Femur (tissue), 1 donor: ENCODE measurements at regions not wholly inside any gene's neighbourhood (a gene's known extent, or its start where the extent isn't known, plus 50 kb on each side); places are given as distances from the start of the nearest gene placed in this dataset.

ENCODE experiments used
- DNase-seq: peaks from one replicate; pipeline ENCODE4 v3.0.0-alpha.2; 2017

GRCh38 chr5:167608390-167609272, 682.8 kb upstream of the WWC1 start:
- no peak for DNase-seq

- no peak for DNase-seq
Observed at GRCh38 chr5:167614294-167615021, 677.0 kb upstream of the WWC1 start.

GRCh38 chr5:167616043-167616890, 675.2 kb upstream of the WWC1 start:
- DNase-seq: no peak

GRCh38 chr5:167623354-167623753, 668.1 kb upstream of the WWC1 start:
- no peak for DNase-seq

GRCh38 chr5:167624053-167624452, 667.4 kb upstream of the WWC1 start:
- DNase-seq: no peak

GRCh38 chr5:167626341-167627123, 664.9 kb upstream of the WWC1 start:
- DNase-seq: no peak

GRCh38 chr5:167629634-167630033, 661.8 kb upstream of the WWC1 start:
- no peak for DNase-seq

GRCh38 chr5:167631191-167631590, 660.3 kb upstream of the WWC1 start:
- no peak for DNase-seq

GRCh38 chr5:167633114-167633513, 658.3 kb upstream of the WWC1 start:
- no peak for DNase-seq

GRCh38 chr5:167633931-167634341, 657.5 kb upstream of the WWC1 start:
- DNase-seq: no peak

- DNase-seq: no peak
Observed at GRCh38 chr5:167634432-167634831, 657.0 kb upstream of the WWC1 start.

- DNase-seq: no peak
Observed at GRCh38 chr5:167638816-167639215, 652.6 kb upstream of the WWC1 start.

- no peak for DNase-seq
Observed at GRCh38 chr5:167639273-167639672, 652.2 kb upstream of the WWC1 start.

GRCh38 chr5:167639766-167640165, 651.7 kb upstream of the WWC1 start:
- DNase-seq: no peak

- no peak for DNase-seq
Observed at GRCh38 chr5:167642181-167642580, 649.3 kb upstream of the WWC1 start.

GRCh38 chr5:167642779-167643517, 648.5 kb upstream of the WWC1 start:
- no peak for DNase-seq

- no peak for DNase-seq
Observed at GRCh38 chr5:167643631-167644280, 647.7 kb upstream of the WWC1 start.

GRCh38 chr5:167644619-167645018, 646.8 kb upstream of the WWC1 start:
- DNase-seq: no peak

GRCh38 chr5:167649471-167649870, 642.0 kb upstream of the WWC1 start:
- no peak for DNase-seq

- DNase-seq: no peak
Observed at GRCh38 chr5:167652690-167653089, 638.8 kb upstream of the WWC1 start.

GRCh38 chr5:167653645-167654106, 637.8 kb upstream of the WWC1 start:
- DNase-seq: no peak
